ENCODE measurements at regions not wholly inside any gene's neighbourhood (a gene's known extent, or its start where the extent isn't known, plus 50 kb on each side); places are given as distances from the start of the nearest gene placed in this dataset.

DNA sequence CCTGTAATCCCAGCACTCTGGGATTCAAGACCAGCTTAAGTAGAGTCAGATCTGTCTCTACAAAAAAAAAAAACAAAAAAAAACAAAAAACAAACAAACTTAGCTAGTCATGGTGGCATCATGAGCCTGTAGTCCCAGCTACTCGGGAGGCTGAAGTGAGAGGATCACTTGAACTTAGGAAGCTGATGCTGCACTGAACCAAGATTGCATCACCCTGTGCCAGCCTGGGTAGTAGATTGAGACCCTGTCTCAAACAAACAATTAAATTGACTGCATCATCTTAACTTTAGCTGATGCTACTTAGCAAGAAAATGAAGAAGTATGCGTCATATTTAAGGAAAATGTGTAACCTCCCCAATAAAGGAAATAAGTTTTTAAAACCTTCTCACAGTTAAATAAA, 136.6 kb upstream of the ATXN7L3B start:
- TF ChIP-seq EZH2 (IDR thresholded peaks at IDR 0.05; ENCODE audit: borderline replicate concordance, insufficient read depth, low read length, poor library complexity, severe bottlenecking) (no peak), POLR2AphosphoS5 (IDR thresholded peaks at IDR 0.05) (no peak), EP300 (conservative IDR thresholded peaks at IDR 0.05; ENCODE audit: poor library complexity, severe bottlenecking) (no peak)
- TF ChIP-seq, protein P1, sequence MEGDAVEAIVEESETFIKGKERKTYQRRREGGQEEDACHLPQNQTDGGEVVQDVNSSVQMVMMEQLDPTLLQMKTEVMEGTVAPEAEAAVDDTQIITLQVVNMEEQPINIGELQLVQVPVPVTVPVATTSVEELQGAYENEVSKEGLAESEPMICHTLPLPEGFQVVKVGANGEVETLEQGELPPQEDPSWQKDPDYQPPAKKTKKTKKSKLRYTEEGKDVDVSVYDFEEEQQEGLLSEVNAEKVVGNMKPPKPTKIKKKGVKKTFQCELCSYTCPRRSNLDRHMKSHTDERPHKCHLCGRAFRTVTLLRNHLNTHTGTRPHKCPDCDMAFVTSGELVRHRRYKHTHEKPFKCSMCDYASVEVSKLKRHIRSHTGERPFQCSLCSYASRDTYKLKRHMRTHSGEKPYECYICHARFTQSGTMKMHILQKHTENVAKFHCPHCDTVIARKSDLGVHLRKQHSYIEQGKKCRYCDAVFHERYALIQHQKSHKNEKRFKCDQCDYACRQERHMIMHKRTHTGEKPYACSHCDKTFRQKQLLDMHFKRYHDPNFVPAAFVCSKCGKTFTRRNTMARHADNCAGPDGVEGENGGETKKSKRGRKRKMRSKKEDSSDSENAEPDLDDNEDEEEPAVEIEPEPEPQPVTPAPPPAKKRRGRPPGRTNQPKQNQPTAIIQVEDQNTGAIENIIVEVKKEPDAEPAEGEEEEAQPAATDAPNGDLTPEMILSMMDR (IDR thresholded peaks at IDR 0.05; ENCODE audit: poor library complexity, severe bottlenecking) = no peak

Data from neural cell (in vitro differentiated cells).